ENCODE measurements at regions not wholly inside any gene's neighbourhood (a gene's known extent, or its start where the extent isn't known, plus 50 kb on each side); places are given as distances from the start of the nearest gene placed in this dataset.

- Mint-ChIP-seq H3K36me3 (no peaks in the 10 kb centered on the region), H3K9me3 (peaks cover 2 to 4% of the 10 kb centered on the region in 2 donors), H3K27me3 (no peaks in the 10 kb centered on the region), H3K27ac (no peak overlapping the region), H3K4me3 (no peak overlapping the region), H3K4me1 (no peaks in the 10 kb centered on the region)
- no peak for DNase-seq
- ATAC-seq (replicated peaks): no peak
Measured at GRCh38 chr21:27301220-27301619, 334.3 kb upstream of the ADAMTS5 start.

- H3K27ac Mint-ChIP-seq: no peak overlapping the region
- no peaks in the 10 kb centered on the region for H3K27me3 Mint-ChIP-seq
- no peaks in the 10 kb centered on the region for H3K36me3 Mint-ChIP-seq
- ATAC-seq (replicated peaks) (no peak), DNase-seq (no peak)
- no peaks in the 10 kb centered on the region for H3K4me1 Mint-ChIP-seq
- H3K9me3 Mint-ChIP-seq: peaks cover 2 to 4% of the 10 kb centered on the region in 2 donors
- no peak overlapping the region for H3K4me3 Mint-ChIP-seq
Measured at GRCh38 chr21:27300770-27301169, 333.9 kb upstream of the ADAMTS5 start.

GRCh38 chr21:27298465-27298864 lies 331.6 kb upstream of the ADAMTS5 start:
- Mint-ChIP-seq H3K27me3 (no peaks in the 10 kb centered on the region), H3K4me3 (no peak overlapping the region), H3K36me3 (no peaks in the 10 kb centered on the region), H3K27ac (no peak overlapping the region), H3K9me3 (peaks cover 7 to 13% of the 10 kb centered on the region in 2 donors), H3K4me1 (no peaks in the 10 kb centered on the region)
- DNase-seq (no peak), ATAC-seq (replicated peaks) (no peak)

- ATAC-seq (replicated peaks): no peak
- no peak overlapping the region for H3K4me3 Mint-ChIP-seq
- H3K4me1 Mint-ChIP-seq: no peaks in the 10 kb centered on the region
Measured at GRCh38 chr21:27293239-27293638, 326.4 kb upstream of the ADAMTS5 start.

GRCh38 chr21:27292783-27293182 lies 325.9 kb upstream of the ADAMTS5 start:
- Mint-ChIP-seq H3K9me3 (peaks cover 8 to 21% of the 10 kb centered on the region in 2 donors), H3K4me1 (no peaks in the 10 kb centered on the region), H3K27me3 (no peaks in the 10 kb centered on the region), H3K4me3 (no peak overlapping the region), H3K36me3 (no peaks in the 10 kb centered on the region), H3K27ac (no peak overlapping the region)
- ATAC-seq (replicated peaks) (no peak), DNase-seq (no peak)

More at GRCh38 chr21:27293239-27293638, 326.4 kb upstream of the ADAMTS5 start:
- H3K27me3 Mint-ChIP-seq: no peaks in the 10 kb centered on the region
- peaks cover 7 to 18% of the 10 kb centered on the region in 2 donors for H3K9me3 Mint-ChIP-seq
- DNase-seq: no peak
- H3K36me3 Mint-ChIP-seq: no peaks in the 10 kb centered on the region
- no peak overlapping the region for H3K27ac Mint-ChIP-seq

GRCh38 chr21:27292229-27292628 lies 325.3 kb upstream of the ADAMTS5 start:
- no peaks in the 10 kb centered on the region for H3K36me3 Mint-ChIP-seq
- H3K4me3 Mint-ChIP-seq: no peak overlapping the region
- ATAC-seq (replicated peaks) (no peak), DNase-seq (no peak)
- H3K27me3 Mint-ChIP-seq: no peaks in the 10 kb centered on the region
- no peak overlapping the region for H3K27ac Mint-ChIP-seq
- H3K9me3 Mint-ChIP-seq: peaks cover 8 to 21% of the 10 kb centered on the region in 2 donors
- no peaks in the 10 kb centered on the region for H3K4me1 Mint-ChIP-seq

- DNase-seq (no peak), ATAC-seq (replicated peaks) (no peak)
- Mint-ChIP-seq H3K36me3 (no peaks in the 10 kb centered on the region), H3K27ac (no peak overlapping the region), H3K9me3 (peaks cover 7 to 17% of the 10 kb centered on the region in 2 donors), H3K4me3 (no peak overlapping the region), H3K27me3 (no peaks in the 10 kb centered on the region), H3K4me1 (no peaks in the 10 kb centered on the region)
Measured at GRCh38 chr21:27291006-27291405, 324.1 kb upstream of the ADAMTS5 start.

GRCh38 chr21:27290028-27290427 lies 323.1 kb upstream of the ADAMTS5 start:
- H3K4me3 Mint-ChIP-seq: no peak overlapping the region
- no peaks in the 10 kb centered on the region for H3K36me3 Mint-ChIP-seq
- H3K27ac Mint-ChIP-seq: no peak overlapping the region
- no peak for ATAC-seq (replicated peaks)
- H3K27me3 Mint-ChIP-seq: no peaks in the 10 kb centered on the region
- peaks cover 4 to 14% of the 10 kb centered on the region in 2 donors for H3K9me3 Mint-ChIP-seq
- H3K4me1 Mint-ChIP-seq: no peaks in the 10 kb centered on the region
- DNase-seq: no peak

- H3K36me3 Mint-ChIP-seq: no peaks in the 10 kb centered on the region
- H3K27me3 Mint-ChIP-seq: no peaks in the 10 kb centered on the region
- H3K9me3 Mint-ChIP-seq: peaks cover 2 to 8% of the 10 kb centered on the region in 2 donors
- ATAC-seq (replicated peaks) (no peak), DNase-seq (no peak)
- H3K27ac Mint-ChIP-seq: no peak overlapping the region
- no peaks in the 10 kb centered on the region for H3K4me1 Mint-ChIP-seq
- H3K4me3 Mint-ChIP-seq: no peak overlapping the region
Measured at GRCh38 chr21:27286760-27287159, 319.9 kb upstream of the ADAMTS5 start.

GRCh38 chr21:27277110-27277509 lies 310.2 kb upstream of the ADAMTS5 start:
- no peaks in the 10 kb centered on the region for H3K27me3 Mint-ChIP-seq
- no peak overlapping the region for H3K4me3 Mint-ChIP-seq
- no peak overlapping the region for H3K27ac Mint-ChIP-seq
- H3K36me3 Mint-ChIP-seq: no peaks in the 10 kb centered on the region
- H3K4me1 Mint-ChIP-seq: no peaks in the 10 kb centered on the region
- DNase-seq: no peak
- H3K9me3 Mint-ChIP-seq: peaks cover 4 to 9% of the 10 kb centered on the region in 2 donors
- ATAC-seq (replicated peaks): no peak

GRCh38 chr21:27275294-27275927 lies 308.5 kb upstream of the ADAMTS5 start:
- Mint-ChIP-seq H3K27me3 (no peaks in the 10 kb centered on the region), H3K27ac (no peak overlapping the region), H3K9me3 (peaks cover 4 to 9% of the 10 kb centered on the region in 2 donors), H3K36me3 (no peaks in the 10 kb centered on the region), H3K4me1 (no peaks in the 10 kb centered on the region), H3K4me3 (no peak overlapping the region)
- DNase-seq (no peak), ATAC-seq (replicated peaks) (no peak)

- no peak for ATAC-seq (replicated peaks)
Measured at GRCh38 chr21:27269644-27270043, 302.8 kb upstream of the ADAMTS5 start.

GRCh38 chr21:27268290-27268689 lies 301.4 kb upstream of the ADAMTS5 start:
- Mint-ChIP-seq H3K9me3 (peaks cover 0 to under 1% of the 10 kb centered on the region in 2 donors), H3K4me3 (no peak overlapping the region), H3K27me3 (no peaks in the 10 kb centered on the region), H3K27ac (no peak overlapping the region), H3K36me3 (no peaks in the 10 kb centered on the region), H3K4me1 (no peaks in the 10 kb centered on the region)
- no peak for DNase-seq
- no peak for ATAC-seq (replicated peaks)

More at GRCh38 chr21:27269644-27270043, 302.8 kb upstream of the ADAMTS5 start:
- H3K27ac Mint-ChIP-seq: no peak overlapping the region
- no peaks in the 10 kb centered on the region for H3K36me3 Mint-ChIP-seq
- no peaks in the 10 kb centered on the region for H3K27me3 Mint-ChIP-seq
- DNase-seq: no peak
- H3K4me1 Mint-ChIP-seq: no peaks in the 10 kb centered on the region
- H3K4me3 Mint-ChIP-seq: no peak overlapping the region
- no peaks in the 10 kb centered on the region for H3K9me3 Mint-ChIP-seq

- H3K9me3 Mint-ChIP-seq: peaks cover 0 to 3% of the 10 kb centered on the region in 2 donors
- H3K36me3 Mint-ChIP-seq: no peaks in the 10 kb centered on the region
- no peak overlapping the region for H3K4me3 Mint-ChIP-seq
- no peaks in the 10 kb centered on the region for H3K4me1 Mint-ChIP-seq
- no peaks in the 10 kb centered on the region for H3K27me3 Mint-ChIP-seq
- DNase-seq: no peak
- no peak for ATAC-seq (replicated peaks)
- no peak overlapping the region for H3K27ac Mint-ChIP-seq
Measured at GRCh38 chr21:27265949-27266348, 299.1 kb upstream of the ADAMTS5 start.

- H3K9me3 Mint-ChIP-seq: peaks cover 0 to 3% of the 10 kb centered on the region in 2 donors
- H3K27me3 Mint-ChIP-seq: no peaks in the 10 kb centered on the region
- no peak overlapping the region for H3K4me3 Mint-ChIP-seq
- no peak for DNase-seq
- no peak for ATAC-seq (replicated peaks)
- H3K27ac Mint-ChIP-seq: no peak overlapping the region
- H3K36me3 Mint-ChIP-seq: no peaks in the 10 kb centered on the region
- no peaks in the 10 kb centered on the region for H3K4me1 Mint-ChIP-seq
Measured at GRCh38 chr21:27265492-27265891, 298.6 kb upstream of the ADAMTS5 start.

Data from stimulated activated naive B cell treated with anti-CD40 and anti-IgM and Interleukin-4, amounts not matched to agents 10 μg/mL and 1 μg/mL and 100 μg/mL, for 72 hours (primary cell).